SK-N-SH (cell line): ENCODE measurements at regions not wholly inside any gene's neighbourhood (a gene's known extent, or its start where the extent isn't known, plus 50 kb on each side); places are given as distances from the start of the nearest gene placed in this dataset.

Experiments used
- CTCF ChIA-PET: fragments of 300-600, 350-600 bp; formaldehyde crosslinking; extraction: SDS; loops from one replicate; lab custom pipeline; 2021; lab: Yijun Ruan, JAX
- POLR2A ChIA-PET: fragments of 350-600 bp; sonication (Branson Sonifier 250); formaldehyde crosslinking; extraction: SDS; loops from one replicate; lab custom pipeline; 2020; ENCODE audit warnings: antibody characterized with exemption, inconsistent platforms; lab: Yijun Ruan, JAX
- DNase-seq: peaks from one replicate; pipeline ENCODE4 v3.0.0; 2012
- H2AFZ ChIP-seq: fragments of 200-600 bp; sonication (generic); 2 replicates; pipeline ENCODE4 v1.8.1; 2016; ENCODE audit warnings: antibody characterized with exemption, mild to moderate bottlenecking, low read depth
- H3F3A ChIP-seq: fragments of 200-600 bp; sonication (generic); replicated peaks from 2 replicates; pipeline ENCODE3; 2016; ENCODE audit warnings: antibody characterized with exemption, mild to moderate bottlenecking; ENCODE audit not compliant: insufficient read depth
- H3K27ac ChIP-seq, 2 experiments: fragments of 200-500 bp in 1 of 2; fragments of 200-600 bp in 1 of 2; sonication (Bioruptor generic) in 1 of 2; sonication (generic), shearing (Covaris generic) in 1 of 2; 2 replicates each; pipeline versions ENCODE4 v1.5.1 to v1.6.1; 2014 to 2016; ENCODE audit warnings: low read depth in 2 of 2, inconsistent platforms in 1 of 2, low read length in 1 of 2, mild to moderate bottlenecking in 1 of 2, mixed read lengths in 1 of 2
- H3K27me3 ChIP-seq: fragments of 200-600 bp; sonication (generic), shearing (Covaris generic); 2 replicates; pipeline ENCODE4 v1.6.1; 2016; ENCODE audit warnings: mixed run types; ENCODE audit not compliant: insufficient read depth
- H3K36me3 ChIP-seq, 2 experiments: fragments of 200-500 bp in 1 of 2; fragments of 200-600 bp in 1 of 2; sonication (Bioruptor generic) in 1 of 2; sonication (generic) in 1 of 2; replicated peaks in 1 of 2; 2 replicates each; pipeline versions ENCODE3 to v1.5.1; 2014 to 2016; ENCODE audit warnings: low read length in 1 of 2, mild to moderate bottlenecking in 1 of 2; ENCODE audit not compliant: insufficient read depth in 2 of 2, control insufficient read depth in 1 of 2
- H3K4me1 ChIP-seq, 2 experiments: fragments of 200-500 bp in 1 of 2; fragments of 200-600 bp in 1 of 2; sonication (Bioruptor generic) in 1 of 2; sonication (generic), shearing (Covaris generic) in 1 of 2; 2 replicates each; pipeline versions ENCODE4 v1.5.1 to v1.6.1; 2014 to 2016; ENCODE audit warnings: low read depth in 1 of 2, low read length in 1 of 2, mixed run types in 1 of 2; ENCODE audit not compliant: insufficient read depth in 2 of 2, control insufficient read depth in 1 of 2
- H3K4me2 ChIP-seq: fragments of 200-600 bp; sonication (generic), shearing (Covaris generic); 2 replicates; pipeline ENCODE4 v1.6.1; 2017; ENCODE audit warnings: mixed run types
- H3K4me3 ChIP-seq, 2 experiments: fragments of 200-500 bp in 1 of 2; fragments of 200-600 bp in 1 of 2; sonication (Bioruptor generic) in 1 of 2; sonication (generic), shearing (Covaris generic) in 1 of 2; 2 replicates each; pipeline versions ENCODE4 v1.5.1 to v1.8.1; 2014 to 2016; ENCODE audit warnings: low read depth in 2 of 2, inconsistent platforms in 1 of 2, low read length in 1 of 2, mild to moderate bottlenecking in 1 of 2, mixed read lengths in 1 of 2, moderate library complexity in 1 of 2
- H3K79me2 ChIP-seq: fragments of 200-600 bp; sonication (generic); 2 replicates; pipeline ENCODE4 v1.8.1; 2017; ENCODE audit warnings: mild to moderate bottlenecking; ENCODE audit not compliant: insufficient read depth
- H3K9ac ChIP-seq: fragments of 200-600 bp; sonication (generic); 2 replicates; pipeline ENCODE4 v1.6.1; 2017; ENCODE audit warnings: mixed run types
- H3K9me2 ChIP-seq: fragments of 200-600 bp; sonication (generic); 2 replicates; pipeline ENCODE4 v1.6.1; 2017; ENCODE audit warnings: mixed run types
- H3K9me3 ChIP-seq: fragments of 200-600 bp; sonication (generic); 2 replicates; pipeline ENCODE4 v1.6.1; 2017; ENCODE audit warnings: mixed run types, mild to moderate bottlenecking, moderate library complexity
- H4K20me1 ChIP-seq: fragments of 200-600 bp; sonication (generic); 2 replicates; pipeline ENCODE4 v1.6.1; 2017; ENCODE audit warnings: mild to moderate bottlenecking, mixed run types; ENCODE audit not compliant: insufficient read depth
- CHD2 ChIP-seq: fragments of 150-350 bp; IDR thresholded peaks from 2 replicates; pipeline ENCODE4 v1.6.1; 2018; ENCODE audit warnings: low read length; ENCODE audit not compliant: partially characterized antibody
- EP300 ChIP-seq, 2 experiments: IDR thresholded peaks; 2 replicates each; pipeline versions ENCODE4 v1.4.0 to v1.6.1; 2012; ENCODE audit warnings: borderline replicate concordance in 1 of 2, low read depth in 1 of 2, low read length in 1 of 2
- FOSL2 ChIP-seq: IDR thresholded peaks from 2 replicates; pipeline ENCODE4 v1.4.0; 2012; ENCODE audit warnings: low read depth, mild to moderate bottlenecking, moderate library complexity, borderline replicate concordance
- FOXJ3 ChIP-seq: sonication (generic); formaldehyde crosslinking; IDR thresholded peaks from 2 replicates; pipeline ENCODE4 v1.5.1; 2020; ENCODE audit warnings: mild to moderate bottlenecking, missing genetic modification reagents
- GABPA ChIP-seq: IDR thresholded peaks from 2 replicates; pipeline ENCODE4 v1.4.0; 2012; ENCODE audit warnings: low read depth, mild to moderate bottlenecking
- IRF3 ChIP-seq: fragments of 150-350 bp; IDR thresholded peaks from 2 replicates; pipeline ENCODE4 v1.6.1; 2016; ENCODE audit warnings: mild to moderate bottlenecking, low read depth, low read length
- MAX ChIP-seq: IDR thresholded peaks from 2 replicates; pipeline ENCODE4 v1.4.0; 2012; ENCODE audit warnings: low read depth
- MEF2A ChIP-seq: IDR thresholded peaks from 2 replicates; pipeline ENCODE4 v1.4.0; 2012; ENCODE audit warnings: low read depth, borderline replicate concordance
- MXI1 ChIP-seq: IDR thresholded peaks from 2 replicates; pipeline ENCODE4 v1.6.1; 2012; ENCODE audit warnings: mild to moderate bottlenecking, low read depth, low read length, improper control_type of control experiment
- NFIC ChIP-seq: IDR thresholded peaks from 2 replicates; pipeline ENCODE4 v1.4.0; 2012; ENCODE audit warnings: borderline replicate concordance
- RAD21 ChIP-seq: IDR thresholded peaks from 2 replicates; pipeline ENCODE4 v1.6.1; 2012; ENCODE audit warnings: mild to moderate bottlenecking, low read length
- RFX5 ChIP-seq: IDR thresholded peaks from 2 replicates; pipeline ENCODE4 v1.6.1; 2012; ENCODE audit warnings: mild to moderate bottlenecking, improper control_type of control experiment, low read length
- RXRA ChIP-seq: IDR thresholded peaks from 2 replicates; pipeline ENCODE4 v1.4.0; 2012; ENCODE audit warnings: low read depth, mild to moderate bottlenecking, borderline replicate concordance
- SIN3A ChIP-seq: IDR thresholded peaks from 2 replicates; pipeline ENCODE4 v1.6.1; 2012; ENCODE audit warnings: low read depth, mild to moderate bottlenecking, low read length, moderate library complexity, borderline replicate concordance
- TAF1 ChIP-seq: IDR thresholded peaks from 2 replicates; pipeline ENCODE4 v1.6.1; 2012; ENCODE audit warnings: low read depth, mild to moderate bottlenecking, low read length, moderate library complexity, borderline replicate concordance
- USF2 ChIP-seq: fragments of 150-350 bp; IDR thresholded peaks from 2 replicates; pipeline ENCODE4 v1.6.1; 2017; ENCODE audit warnings: antibody characterized with exemption, low read length, low read depth, borderline replicate concordance
- YY1 ChIP-seq: IDR thresholded peaks from 2 replicates; pipeline ENCODE4 v1.4.0; 2012; ENCODE audit warnings: low read depth, mild to moderate bottlenecking
- WGBS: methylation state at CpG from one replicate; pipeline ENCODE4 v1.1.6; 2017; ENCODE audit warnings: low lambda C conversion rate; 5-methylcytosine and 5-hydroxymethylcytosine counted together

GRCh38 chr18:79585395-79586370, 93.9 kb upstream of the CTDP1 start:
- H3K4me1 ChIP-seq = no peaks in the 10 kb centered on the region
- TF ChIP-seq MXI1 (no peak), TAF1 (no peak)
- H3K9ac ChIP-seq = no peak overlapping the region
- no peak overlapping the region for H3K27ac ChIP-seq
- H3K79me2 ChIP-seq = no peaks in the 10 kb centered on the region
- ChIA-PET CTCF (no interaction called here), POLR2A (no interaction called here)
- no peak overlapping the region for H3K4me3 ChIP-seq
- DNase-seq = no peak
- H3F3A ChIP-seq = peaks cover 7% of the 10 kb centered on the region
- WGBS = 13% methylated on average over 16 of the region's 20 CpGs
- no peak overlapping the region for H2AFZ ChIP-seq
- H3K27me3 ChIP-seq = peaks cover 58% of the 10 kb centered on the region
- H3K9me3 ChIP-seq = no peaks in the 10 kb centered on the region
- H4K20me1 ChIP-seq = no peaks in the 10 kb centered on the region
- H3K36me3 ChIP-seq = no peaks in the 10 kb centered on the region
- H3K9me2 ChIP-seq = no peaks in the 10 kb centered on the region
- no peak overlapping the region for H3K4me2 ChIP-seq

GRCh38 chr18:79586436-79587225, 93.0 kb upstream of the CTDP1 start:
- no peaks in the 10 kb centered on the region for H3K36me3 ChIP-seq
- TF ChIP-seq RXRA (no peak), CHD2 (no peak), SIN3A (no peak), EP300 (IDR thresholded peaks at IDR 0.05; ENCODE audit: borderline replicate concordance in 1 of 2, low read depth in 1 of 2, low read length in 1 of 2) (no peak), FOXJ3 (CRISPR knock-in tag) (no peak)
- POLR2A ChIA-PET = no interaction called here
- no peaks in the 10 kb centered on the region for H4K20me1 ChIP-seq
- DNase-seq = no peak
- H3F3A ChIP-seq = peaks cover 7% of the 10 kb centered on the region
- no peak overlapping the region for H3K4me2 ChIP-seq
- H3K9me2 ChIP-seq = no peaks in the 10 kb centered on the region
- no peaks in the 10 kb centered on the region for H3K9me3 ChIP-seq
- no peak overlapping the region for H3K9ac ChIP-seq
- CTCF ChIA-PET = no interaction called here
- no peak overlapping the region for H3K4me3 ChIP-seq
- no peak overlapping the region for H3K27ac ChIP-seq
- peaks cover 55% of the 10 kb centered on the region for H3K27me3 ChIP-seq
- H3K4me1 ChIP-seq = no peaks in the 10 kb centered on the region
- WGBS = 16% methylated on average over 18 of the region's 34 CpGs
- H3K79me2 ChIP-seq = no peaks in the 10 kb centered on the region
- no peak overlapping the region for H2AFZ ChIP-seq

- no peaks in the 10 kb centered on the region for H3K4me1 ChIP-seq
- H3K9ac ChIP-seq = no peak overlapping the region
- ChIA-PET CTCF (no interaction called here), POLR2A (no interaction called here)
- no peak overlapping the region for H3K27ac ChIP-seq
- H3K36me3 ChIP-seq = no peaks in the 10 kb centered on the region
- no peaks in the 10 kb centered on the region for H3K9me3 ChIP-seq
- H3K79me2 ChIP-seq = no peaks in the 10 kb centered on the region
- H4K20me1 ChIP-seq = no peaks in the 10 kb centered on the region
- H3F3A ChIP-seq = peaks cover 5% of the 10 kb centered on the region
- no peak overlapping the region for H2AFZ ChIP-seq
- 0% methylated on average over 2 of the region's 16 CpGs for WGBS
- DNase-seq = no peak
- H3K27me3 ChIP-seq = peaks cover 54% of the 10 kb centered on the region
- no peaks in the 10 kb centered on the region for H3K9me2 ChIP-seq
- no peak overlapping the region for H3K4me2 ChIP-seq
- H3K4me3 ChIP-seq = no peak overlapping the region
- TF ChIP-seq RAD21 = no peak
- no peak for TF ChIP-seq MEF2A
- no peak for TF ChIP-seq CHD2
- TF ChIP-seq FOSL2 = no peak
- TF ChIP-seq YY1 = no peak
- no peak for TF ChIP-seq USF2
- TF ChIP-seq MAX = no peak
- no peak for TF ChIP-seq GABPA
- no peak for TF ChIP-seq RFX5
- TF ChIP-seq SIN3A = no peak
- no peak for TF ChIP-seq IRF3
- no peak for TF ChIP-seq NFIC
These were observed 92.3 kb upstream of the CTDP1 start for GRCh38 chr18:79587226-79587741.
